HCT116 (cell line): ENCODE measurements at regions not wholly inside any gene's neighbourhood (a gene's known extent, or its start where the extent isn't known, plus 50 kb on each side); places are given as distances from the start of the nearest gene placed in this dataset.

Experiments
- ELF1 ChIP-seq: IDR thresholded peaks from 2 replicates; pipeline ENCODE4 v1.6.1; 2012; ENCODE audit warnings: low read depth, borderline replicate concordance
- EZH2 ChIP-seq: fragments of 200-600 bp; sonication (generic); IDR thresholded peaks from 2 replicates; pipeline ENCODE4 v1.6.1; 2017; ENCODE audit warnings: antibody characterized with exemption, mixed run types
- EZH2phosphoT487 ChIP-seq: fragments of 200-600 bp; IDR thresholded peaks from 2 replicates; pipeline ENCODE4 v1.6.1; 2018; ENCODE audit warnings: antibody characterized with exemption, borderline replicate concordance
- MAX ChIP-seq: IDR thresholded peaks from 2 replicates; pipeline ENCODE4 v1.6.1; 2012
- POLR2A ChIP-seq: IDR thresholded peaks from 2 replicates; pipeline ENCODE4 v1.7.0; 2011; ENCODE audit warnings: borderline replicate concordance; ENCODE audit not compliant: insufficient read depth, insufficient read length; ENCODE audit errors: extremely low read depth
- REST ChIP-seq: IDR thresholded peaks from 2 replicates; pipeline ENCODE4 v1.6.1; 2012; ENCODE audit warnings: low read depth
- TF ChIP-seq, protein P1 (sequence below), 3 experiments: fragments of 200-600 bp in 1 of 3; sonication (generic) in 1 of 3; IDR thresholded peaks in 2 of 3; conservative IDR thresholded peaks in 1 of 3; 2 replicates each; pipeline ENCODE4 v1.5.1; 2012 to 2017; ENCODE audit warnings: low read depth in 2 of 3, low read length in 2 of 3, antibody characterized with exemption in 1 of 3, borderline replicate concordance in 1 of 3, control low read depth in 1 of 3, mild to moderate bottlenecking in 1 of 3, mixed read lengths in 1 of 3, mixed run types in 1 of 3, moderate library complexity in 1 of 3; ENCODE audit not compliant: insufficient read depth in 1 of 3

GRCh38 chr3:18137958-18138357 lies 287.2 kb downstream of the SATB1 start:
- TF ChIP-seq EZH2phosphoT487 (no peak), ELF1 (no peak), EZH2 (no peak), REST (no peak), MAX (no peak), POLR2A (no peak)
- TF ChIP-seq, protein P1, sequence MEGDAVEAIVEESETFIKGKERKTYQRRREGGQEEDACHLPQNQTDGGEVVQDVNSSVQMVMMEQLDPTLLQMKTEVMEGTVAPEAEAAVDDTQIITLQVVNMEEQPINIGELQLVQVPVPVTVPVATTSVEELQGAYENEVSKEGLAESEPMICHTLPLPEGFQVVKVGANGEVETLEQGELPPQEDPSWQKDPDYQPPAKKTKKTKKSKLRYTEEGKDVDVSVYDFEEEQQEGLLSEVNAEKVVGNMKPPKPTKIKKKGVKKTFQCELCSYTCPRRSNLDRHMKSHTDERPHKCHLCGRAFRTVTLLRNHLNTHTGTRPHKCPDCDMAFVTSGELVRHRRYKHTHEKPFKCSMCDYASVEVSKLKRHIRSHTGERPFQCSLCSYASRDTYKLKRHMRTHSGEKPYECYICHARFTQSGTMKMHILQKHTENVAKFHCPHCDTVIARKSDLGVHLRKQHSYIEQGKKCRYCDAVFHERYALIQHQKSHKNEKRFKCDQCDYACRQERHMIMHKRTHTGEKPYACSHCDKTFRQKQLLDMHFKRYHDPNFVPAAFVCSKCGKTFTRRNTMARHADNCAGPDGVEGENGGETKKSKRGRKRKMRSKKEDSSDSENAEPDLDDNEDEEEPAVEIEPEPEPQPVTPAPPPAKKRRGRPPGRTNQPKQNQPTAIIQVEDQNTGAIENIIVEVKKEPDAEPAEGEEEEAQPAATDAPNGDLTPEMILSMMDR (IDR thresholded peaks at IDR 0.05 in 2 of 3, conservative IDR thresholded peaks at IDR 0.05 in 1 of 3; ENCODE audit: borderline replicate concordance in 1 of 3, insufficient read depth in 1 of 3, low read depth in 2 of 3, low read length in 2 of 3), result no peak
